Hematopoietic multipotent progenitor cell treated with erythropoietin and hydrocortisone succinate and interleukin-3 and kit ligand, for 17 days (in vitro differentiated cells): ENCODE measurements at regions not wholly inside any gene's neighbourhood (a gene's known extent, or its start where the extent isn't known, plus 50 kb on each side); places are given as distances from the start of the nearest gene placed in this dataset.

Experiments used
- DNase-seq: peaks from one replicate; pipeline ENCODE4 v3.0.0-alpha.2; 2015; ENCODE audit warnings: low spot score

DNA sequence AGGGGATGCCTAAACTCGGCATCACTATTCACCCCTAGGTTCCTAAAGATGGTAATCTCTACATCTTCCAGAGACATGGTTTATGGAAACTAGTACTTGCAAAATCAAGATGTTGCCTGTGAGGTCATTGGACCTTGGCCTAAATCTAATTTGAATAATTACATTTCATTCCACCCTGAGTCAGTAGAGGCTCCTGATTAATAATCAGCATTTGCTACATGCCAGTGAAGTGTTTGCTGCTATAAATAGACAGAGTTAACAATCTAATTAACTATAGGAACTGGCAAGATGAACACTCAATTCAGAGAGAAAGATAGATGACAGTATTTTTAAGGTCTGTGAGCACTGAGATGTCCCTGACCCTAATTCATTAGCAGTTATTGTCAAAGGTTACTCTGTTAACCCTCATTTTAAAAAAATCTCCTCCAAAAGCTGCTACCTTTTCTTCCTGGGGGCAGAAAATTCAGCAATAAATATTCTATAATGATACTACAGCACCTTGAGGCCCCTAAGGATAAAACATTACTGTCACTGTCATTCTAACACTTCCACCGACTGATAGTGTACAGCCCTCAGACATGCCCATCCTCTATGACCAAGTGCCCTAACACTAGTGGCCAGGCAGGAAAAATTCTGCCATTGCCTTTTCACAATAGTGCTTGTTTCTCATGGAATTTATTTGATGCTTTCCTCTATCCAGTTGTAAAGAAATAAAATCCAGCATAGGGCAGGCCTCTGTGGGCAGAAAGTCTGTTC lies 65.7 kb upstream of the CCDC196 start:
- no peak for DNase-seq

- no peak for DNase-seq
These were observed 63.9 kb upstream of the CCDC196 start for GRCh38 chr14:66421990-66422946.

- DNase-seq, result no peak
These were observed 60.8 kb upstream of the CCDC196 start for GRCh38 chr14:66425402-66425801.

- DNase-seq, result no peak
These were observed 59.7 kb upstream of the CCDC196 start for GRCh38 chr14:66426451-66426850.

DNA sequence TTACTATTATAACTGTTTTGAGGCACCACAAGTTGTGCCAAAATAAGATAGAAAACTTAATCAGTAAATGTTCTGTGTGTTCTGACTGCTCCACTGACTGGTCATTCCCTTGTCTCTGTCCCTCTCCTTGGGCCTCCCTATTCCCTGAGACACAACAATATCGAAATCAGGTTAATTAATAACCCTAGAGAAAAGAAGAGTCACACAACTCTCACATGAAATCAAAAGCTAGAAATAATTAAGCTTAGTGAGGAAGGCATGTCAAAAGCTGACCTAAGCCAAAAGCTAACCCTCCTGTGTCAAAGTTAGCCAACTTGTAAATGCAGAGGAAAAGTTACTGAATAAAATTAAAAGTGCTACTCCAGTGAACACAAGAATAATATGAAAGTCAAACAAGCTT lies 53.8 kb upstream of the CCDC196 start:
- no peak for DNase-seq

- DNase-seq, result no peak
These were observed 51.7 kb upstream of the CCDC196 start for GRCh38 chr14:66434464-66434863.

- DNase-seq, result no peak
These were observed 50.5 kb upstream of the CCDC196 start for GRCh38 chr14:66435683-66436082.
